Stimulated activated CD4-positive, alpha-beta T cell treated with anti-CD3 and anti-CD28 coated beads, TNF-alpha, amount 100 ng/mL, for 1 hour (primary cell): ENCODE measurements at regions not wholly inside any gene's neighbourhood (a gene's known extent, or its start where the extent isn't known, plus 50 kb on each side); places are given as distances from the start of the nearest gene placed in this dataset.
"Not testable (repeated sequence)": the region's sequence is repeated elsewhere in the genome, so short reads cannot be mapped to it uniquely, and the experiment has no call there.

Source experiments
- DNase-seq, 3 donors: peaks; one replicate each; pipeline ENCODE4 v3.0.0-alpha.2; 2020; ENCODE audit warnings: low read depth in 3 of 3, low spot score in 1 of 3

GRCh38 chr2:2580841-2581240 is 249.8 kb upstream of the MYT1L start:
- not testable (repeated sequence) for DNase-seq

DNA sequence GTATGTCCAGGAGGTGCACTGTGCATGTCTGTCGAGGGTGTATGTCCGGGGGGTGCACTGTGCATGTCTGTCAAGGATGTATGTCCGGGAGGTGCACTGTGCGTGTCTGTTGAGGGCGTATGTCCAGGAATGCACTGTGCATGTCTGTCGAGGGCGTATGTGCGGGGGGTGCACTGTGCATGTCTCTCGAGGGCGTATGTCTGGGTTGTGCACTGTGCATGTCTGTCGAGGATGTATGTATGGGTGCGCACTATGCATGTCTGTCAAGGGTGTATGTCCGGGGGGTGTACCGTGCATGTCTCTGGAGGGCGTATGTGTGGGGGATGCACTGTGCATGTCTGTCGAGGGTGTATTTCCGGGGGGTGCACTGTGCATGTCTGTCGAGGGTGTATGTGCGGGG is 249.3 kb upstream of the MYT1L start:
- no peak for DNase-seq

- no peak for DNase-seq
These were observed 248.7 kb upstream of the MYT1L start for GRCh38 chr2:2579814-2580213.

- no peak for DNase-seq
These were observed 246.3 kb upstream of the MYT1L start for GRCh38 chr2:2577407-2577831.

DNA sequence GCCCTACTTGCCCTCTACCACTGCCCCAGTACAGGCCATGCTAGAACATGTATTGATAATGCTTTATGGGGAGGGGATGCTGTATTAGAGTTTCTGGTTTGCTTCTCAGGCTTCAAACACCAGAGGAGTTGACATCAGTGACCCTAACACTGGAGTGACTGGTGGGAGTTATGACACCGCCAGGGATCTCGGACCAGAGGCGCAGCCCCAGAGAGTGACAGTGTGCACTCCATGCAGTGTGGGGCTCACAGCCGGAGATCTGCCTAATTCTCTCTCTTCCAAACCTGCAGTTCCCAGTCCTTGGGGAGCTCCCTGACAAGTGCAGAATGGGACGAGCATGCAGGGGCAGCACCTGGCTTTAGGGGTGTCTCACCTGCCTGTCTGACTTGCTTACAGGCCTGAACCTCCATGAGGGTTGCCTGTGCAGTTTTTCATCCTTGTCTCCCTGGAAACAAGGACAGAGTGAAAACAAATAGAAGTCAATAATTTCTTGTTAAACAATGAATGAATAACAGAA is 244.9 kb upstream of the MYT1L start:
- no peak for DNase-seq

- no peak for DNase-seq
These were observed 244.1 kb upstream of the MYT1L start for GRCh38 chr2:2575181-2575577.

DNA sequence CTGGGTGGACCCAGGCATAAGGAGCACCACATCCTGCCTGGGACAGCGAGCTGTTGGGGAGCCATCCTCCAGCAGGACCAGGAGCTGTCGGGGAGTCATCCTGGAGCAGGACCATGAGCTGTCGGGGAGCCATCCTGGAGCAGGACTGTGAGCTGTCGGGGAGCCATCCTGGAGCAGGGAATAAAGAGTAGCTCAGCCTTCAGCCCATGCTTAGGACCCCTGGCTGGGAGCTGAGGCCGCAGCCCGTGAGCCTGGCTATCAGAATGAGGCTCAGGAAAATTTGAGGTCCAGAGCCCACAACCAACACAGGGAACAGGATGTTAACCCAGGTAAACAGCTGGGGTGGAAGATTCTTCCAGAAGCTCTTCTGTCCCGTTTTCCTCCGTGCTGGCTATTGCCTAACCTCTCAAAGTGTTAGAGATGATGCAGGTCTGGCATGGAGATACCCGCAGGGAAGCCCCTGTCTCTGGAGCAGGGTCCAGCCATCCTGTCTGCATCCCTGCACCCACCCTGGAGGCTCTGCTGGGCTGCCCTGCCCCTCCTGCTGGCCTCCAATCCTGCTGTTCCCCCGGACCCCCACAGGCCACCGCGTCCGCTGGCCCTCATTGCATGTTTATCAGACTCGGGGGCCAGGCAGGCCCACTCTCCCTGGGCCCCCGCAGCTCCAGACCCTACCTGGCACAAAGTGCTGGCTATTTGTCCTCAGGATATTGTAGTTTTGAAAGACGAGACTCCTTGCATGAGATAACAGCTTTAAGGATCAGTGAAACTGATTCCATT is 243.5 kb upstream of the MYT1L start:
- DNase-seq, result no peak

DNA sequence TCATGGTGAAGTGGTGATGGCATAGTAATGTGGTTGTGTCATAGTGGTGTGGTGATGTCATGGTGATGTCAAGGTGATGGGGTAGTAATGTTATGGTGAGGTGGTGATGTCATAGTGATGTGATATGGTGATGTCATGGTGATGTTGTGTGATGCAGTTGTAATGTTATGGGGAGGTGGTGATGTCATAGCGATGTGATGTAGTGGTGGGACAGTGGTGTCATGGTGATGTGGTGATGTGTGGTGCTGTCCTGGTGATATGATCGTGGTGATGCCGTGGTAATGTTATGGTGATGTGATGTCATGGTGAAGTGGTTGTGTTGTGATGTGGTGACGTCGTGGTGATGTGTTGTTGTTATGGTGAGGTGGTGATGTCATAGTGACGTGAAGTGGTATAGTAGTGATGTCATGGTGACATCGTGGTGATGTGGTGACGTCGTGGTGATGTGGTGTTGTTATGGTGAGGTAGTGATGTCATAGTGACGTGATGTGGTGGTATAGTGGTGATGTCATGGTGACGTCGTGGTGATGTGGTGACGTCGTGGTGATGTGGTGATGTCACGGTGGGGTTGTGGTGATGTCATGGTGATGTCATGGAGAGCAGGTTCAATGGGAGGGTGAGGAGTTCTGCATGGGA is 242.7 kb upstream of the MYT1L start:
- DNase-seq, result no peak

DNA sequence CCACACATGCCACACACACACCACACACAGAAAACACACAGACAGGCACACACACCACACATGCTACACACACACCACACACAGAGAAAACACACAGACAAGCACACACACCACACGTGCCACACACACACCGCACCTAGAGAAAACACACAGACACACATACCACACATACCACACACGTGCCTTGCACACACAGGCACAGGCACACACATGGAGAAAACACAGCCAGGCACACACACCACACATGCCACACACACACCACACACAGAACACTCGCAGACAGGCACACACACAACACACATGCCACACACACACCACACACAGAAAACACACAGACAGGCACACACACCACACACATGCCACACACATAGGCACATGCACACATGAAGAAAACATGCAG is 242.1 kb upstream of the MYT1L start:
- no peak for DNase-seq

- DNase-seq, result no peak
These were observed 241.5 kb upstream of the MYT1L start for GRCh38 chr2:2572393-2573204.

DNA sequence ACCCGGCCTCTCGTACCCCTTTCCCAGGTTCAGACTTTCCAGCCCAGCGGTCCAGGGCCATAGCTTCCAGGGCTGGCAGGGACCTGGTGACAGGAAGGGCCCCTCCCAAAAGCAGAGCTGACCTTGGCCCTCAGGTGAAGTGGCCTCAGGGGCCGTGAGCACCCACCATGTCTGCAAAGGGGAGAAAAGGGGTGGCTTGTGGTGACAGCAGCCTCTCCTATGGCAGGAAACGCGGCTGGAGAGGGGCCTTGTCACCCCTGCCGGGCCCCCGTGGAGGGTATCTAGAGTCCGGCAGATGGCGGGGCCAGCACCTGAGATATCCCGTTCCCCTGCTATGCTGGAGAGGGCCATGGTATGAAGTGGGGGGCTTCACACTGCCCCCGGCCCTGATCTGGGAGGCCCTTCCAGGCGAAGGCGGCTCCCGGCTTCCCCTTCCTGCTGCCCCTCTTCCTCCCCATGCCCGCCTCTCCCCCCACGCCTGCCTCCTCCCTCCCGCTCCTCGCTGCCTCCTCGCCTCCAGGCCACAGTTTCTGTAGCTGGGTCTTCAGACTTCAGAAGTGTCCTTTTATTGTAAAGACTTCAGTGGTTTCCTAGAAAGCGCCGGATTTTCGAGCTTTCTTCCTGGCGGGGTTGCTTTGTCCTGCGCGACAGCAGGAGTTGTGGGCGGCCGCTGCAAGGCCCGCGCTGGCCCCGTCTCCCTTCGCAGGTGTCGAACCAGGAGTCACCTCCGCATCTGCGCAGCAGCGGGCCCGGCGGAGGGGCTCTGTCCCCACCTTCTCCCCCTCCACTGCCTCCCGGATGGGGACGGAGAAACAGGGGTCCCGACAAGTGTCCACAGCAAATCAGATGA is 240.5 kb upstream of the MYT1L start:
- no peak for DNase-seq

DNA sequence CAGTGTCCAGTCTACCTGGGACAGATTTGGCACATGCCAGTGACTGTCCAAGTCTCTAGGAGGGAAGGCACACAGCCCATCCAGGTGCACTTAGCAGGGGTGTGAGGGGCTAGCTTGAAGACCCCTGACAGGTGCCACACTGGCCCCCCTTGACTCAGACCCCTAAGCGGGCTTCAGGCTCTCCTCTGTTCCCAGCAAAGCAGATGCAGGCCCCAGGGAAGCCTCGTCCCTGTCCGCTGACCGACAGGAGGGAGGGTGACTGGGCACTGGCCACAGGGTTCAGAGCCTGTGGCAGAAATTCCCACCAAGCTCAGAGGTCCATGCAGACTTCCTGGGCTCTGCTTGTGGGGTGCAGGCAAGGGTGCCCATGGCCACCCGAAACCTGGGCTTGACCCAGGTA is 239.8 kb upstream of the MYT1L start:
- DNase-seq, result no peak

DNA sequence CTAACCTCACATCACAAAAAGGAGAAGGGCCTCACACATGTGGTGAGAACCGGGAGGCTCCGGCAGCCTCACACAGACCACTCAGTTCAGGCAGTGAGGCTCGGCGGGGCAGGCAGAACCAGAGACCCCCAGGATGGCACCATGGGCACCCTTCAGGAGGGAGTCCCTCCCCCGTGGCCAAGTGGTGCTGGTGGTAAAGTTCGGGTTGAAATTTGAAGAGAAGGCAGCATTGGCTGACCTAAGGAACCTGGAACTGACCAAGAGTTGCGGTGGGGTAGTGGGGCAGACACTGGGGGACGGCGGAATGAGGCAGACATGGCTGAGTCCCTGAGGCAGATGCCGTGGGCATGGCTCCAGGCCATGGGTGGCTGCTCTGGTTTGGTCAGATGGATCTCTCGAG is 239.3 kb upstream of the MYT1L start:
- no peak for DNase-seq

- DNase-seq, result no peak
These were observed 238.8 kb upstream of the MYT1L start for GRCh38 chr2:2569836-2570235.

DNA sequence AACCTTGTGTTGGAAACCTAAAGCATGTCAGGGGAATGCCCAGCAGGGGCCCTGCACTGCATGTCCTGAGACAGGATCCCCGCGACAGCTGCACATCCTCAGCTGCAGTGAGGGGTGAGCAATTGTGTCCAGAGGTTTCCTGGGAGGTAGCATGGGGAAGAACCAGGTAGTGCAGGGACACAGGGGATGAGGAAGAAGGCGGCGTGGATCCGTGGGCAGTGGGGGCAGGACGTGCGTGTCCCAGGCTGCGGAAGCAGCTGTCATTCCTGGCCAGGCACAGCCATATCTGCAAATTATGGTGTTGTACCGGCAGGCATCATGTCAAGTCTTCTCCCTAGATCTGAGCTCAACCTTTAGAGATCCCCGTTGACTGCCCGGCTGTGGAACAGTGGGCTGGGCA is 238.2 kb upstream of the MYT1L start:
- no peak for DNase-seq

GRCh38 chr2:2568411-2568810 is 237.3 kb upstream of the MYT1L start:
- no peak for DNase-seq

GRCh38 chr2:2567776-2568175 is 236.7 kb upstream of the MYT1L start:
- no peak for DNase-seq

- DNase-seq, result no peak
These were observed 235.6 kb upstream of the MYT1L start for GRCh38 chr2:2566396-2567323.

DNA sequence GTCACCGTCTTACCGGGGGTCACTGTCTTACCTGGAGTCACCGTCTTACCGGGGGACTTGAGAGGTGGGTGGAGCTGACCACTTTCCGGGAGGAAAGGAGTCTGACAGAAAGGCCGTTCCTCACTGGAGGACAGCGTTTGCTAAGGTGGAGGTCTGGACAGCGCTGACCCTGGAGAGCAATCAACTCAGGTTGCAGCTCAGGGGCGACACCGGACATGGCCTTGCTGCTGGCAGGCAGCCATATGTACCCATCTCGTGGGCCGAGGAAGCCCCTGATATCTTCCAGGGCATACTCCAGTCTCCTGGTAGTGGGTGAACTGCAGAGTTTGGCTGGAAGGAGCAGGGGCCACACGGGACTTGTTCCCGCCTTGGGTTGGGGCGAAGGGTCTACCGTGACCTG is 234.6 kb upstream of the MYT1L start:
- DNase-seq, result no peak
